Left cardiac atrium (tissue), 4 donors: ENCODE measurements at regions not wholly inside any gene's neighbourhood (a gene's known extent, or its start where the extent isn't known, plus 50 kb on each side); places are given as distances from the start of the nearest gene placed in this dataset.
"Not testable (repeated sequence)": the region's sequence is repeated elsewhere in the genome, so short reads cannot be mapped to it uniquely, and the experiment has no call there.

Experiments
- ATAC-seq, 2 donors: fragments of 200-7000 bp; cut with Tn5 transposase; one replicate each; pipeline ENCODE4 v1.9.1; 2020; ENCODE audit warnings: mild to moderate bottlenecking in 2 of 2, moderate library complexity in 2 of 2
- DNase-seq: peaks from one replicate; pipeline ENCODE4 v3.0.0-alpha.2; 2020
- intact Hi-C, 2 donors: fragments of 100-400 bp; cut with DNase I; formaldehyde crosslinking; loops; one replicate each; pipeline versions ENCODE4 v1.14.1 to v1.15.1; 2022 to 2023
- donor health status: DM: no; HTN: yes; CAD: no.
- donor health status: DM: no; HTN: yes; CAD: no; lungs with severe emphysema.
- donor health status: DM: yes; HTN: yes; CAD: no.
- donor health status: Dilated cardiomyopathy.

- DNase-seq (no peak), ATAC-seq (no peak)
- intact Hi-C loops, result no loop called here
These were observed 518.9 kb downstream of the RERGL start for GRCh38 chr12:17571047-17571446.

- DNase-seq, intact Hi-C loops, ATAC-seq: not testable (repeated sequence)
These were observed 525.4 kb downstream of the RERGL start for GRCh38 chr12:17564630-17565029.

GRCh38 chr12:17550011-17550410 lies 540.0 kb downstream of the RERGL start:
- intact Hi-C loops, result no loop called here

GRCh38 chr12:17540921-17541320 lies 549.1 kb downstream of the RERGL start:
- intact Hi-C loops, result no loop called here
- ATAC-seq (no peak), DNase-seq (no peak)

More at GRCh38 chr12:17550011-17550410, 540.0 kb downstream of the RERGL start:
- DNase-seq (no peak), ATAC-seq (no peak)

GRCh38 chr12:17528394-17528793 lies 561.6 kb downstream of the RERGL start:
- intact Hi-C loops, result no loop called here
- no peak for ATAC-seq
- no peak for DNase-seq

GRCh38 chr12:17527021-17527420 lies 563.0 kb downstream of the RERGL start:
- intact Hi-C loops, result no loop called here
- DNase-seq (no peak), ATAC-seq (no peak)

GRCh38 chr12:17511369-17511768 lies 578.6 kb downstream of the RERGL start:
- ATAC-seq (no peak), DNase-seq (no peak)
- intact Hi-C loops, result no loop called here

- intact Hi-C loops, result no loop called here
- ATAC-seq, result no peak
These were observed 582.7 kb downstream of the RERGL start for GRCh38 chr12:17507336-17507735.

GRCh38 chr12:17503742-17504141 lies 586.3 kb downstream of the RERGL start:
- DNase-seq, result no peak
- intact Hi-C loops, result no loop called here
- no peak for ATAC-seq

More at GRCh38 chr12:17507336-17507735, 582.7 kb downstream of the RERGL start:
- no peak for DNase-seq

GRCh38 chr12:17489452-17489851 lies 600.5 kb downstream of the RERGL start:
- ATAC-seq, result no peak
- intact Hi-C loops, result no loop called here
- DNase-seq, result no peak

GRCh38 chr12:17478908-17479673 lies 610.9 kb downstream of the RERGL start:
- intact Hi-C loops, result no loop called here
- no peak for DNase-seq
- no peak for ATAC-seq

- no peak for ATAC-seq
- intact Hi-C loops, result no loop called here
- no peak for DNase-seq
These were observed 619.5 kb downstream of the RERGL start for GRCh38 chr12:17470460-17470859.

GRCh38 chr12:17459214-17459613 lies 630.8 kb downstream of the RERGL start:
- intact Hi-C loops, result no loop called here
- DNase-seq (no peak), ATAC-seq (no peak)

GRCh38 chr12:17456486-17456885 lies 633.5 kb downstream of the RERGL start:
- ATAC-seq (no peak), DNase-seq (no peak)
- intact Hi-C loops, result no loop called here

- DNase-seq, result no peak
- intact Hi-C loops, result no loop called here
- ATAC-seq, result no peak
These were observed 651.9 kb downstream of the RERGL start for GRCh38 chr12:17438141-17438540.

- intact Hi-C loops, result no loop called here
- no peak for DNase-seq
- no peak for ATAC-seq
These were observed 673.2 kb downstream of the RERGL start for GRCh38 chr12:17416748-17417147.

GRCh38 chr12:17414596-17414995 lies 675.4 kb downstream of the RERGL start:
- no peak for ATAC-seq
- intact Hi-C loops, result no loop called here
- DNase-seq, result no peak

GRCh38 chr12:17411662-17412061 lies 678.3 kb downstream of the RERGL start:
- no peak for ATAC-seq
- intact Hi-C loops, result no loop called here
- DNase-seq, result no peak

- no peak for ATAC-seq
- intact Hi-C loops, result no loop called here
- no peak for DNase-seq
These were observed 701.3 kb downstream of the RERGL start for GRCh38 chr12:17388679-17389078.

GRCh38 chr12:17383321-17383720 lies 706.7 kb downstream of the RERGL start:
- DNase-seq, result no peak
- intact Hi-C loops, result no loop called here
- ATAC-seq, result no peak

GRCh38 chr12:17381211-17381610 lies 708.8 kb downstream of the RERGL start:
- no peak for DNase-seq
- ATAC-seq, result no peak
- intact Hi-C loops, result no loop called here
